ENCODE measurements at regions not wholly inside any gene's neighbourhood (a gene's known extent, or its start where the extent isn't known, plus 50 kb on each side); places are given as distances from the start of the nearest gene placed in this dataset.

DNA sequence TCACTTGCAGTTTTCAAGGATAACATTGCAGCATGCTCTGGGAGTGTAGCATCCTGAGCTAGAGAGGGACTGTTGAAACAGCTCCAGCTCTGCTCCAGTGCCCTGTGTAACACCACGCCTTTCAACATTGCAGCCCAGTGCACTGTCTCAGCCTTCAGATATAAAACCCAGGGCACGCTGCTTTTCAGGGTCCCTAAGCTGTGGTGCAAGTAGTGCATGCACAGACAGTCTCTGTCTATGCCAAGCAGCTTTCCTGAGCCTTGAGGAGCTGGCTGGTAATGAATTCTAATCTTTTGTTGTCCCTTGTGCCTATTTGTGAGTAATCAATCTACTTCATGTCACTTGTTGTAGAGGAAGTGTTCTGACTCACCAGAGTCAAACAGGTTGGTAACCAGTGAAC is 897.0 kb downstream of the ARAP2 start:
- H3K4me2 ChIP-seq (ENCODE audit: insufficient read depth, insufficient read length, low read length): no peak overlapping the region
- DNase-seq: no peak
- no peak overlapping the region for H2BK5ac ChIP-seq (ENCODE audit: insufficient read length, low read length)
- H2BK20ac ChIP-seq (ENCODE audit: low read depth, low read length, poor library complexity, severe bottlenecking): no peak overlapping the region
- no peak overlapping the region for H3K14ac ChIP-seq (ENCODE audit: insufficient read depth, low read length)
- no peak overlapping the region for H4K91ac ChIP-seq (ENCODE audit: insufficient read length, low read depth, low read length)
- no peaks in the 10 kb centered on the region for H3K79me2 ChIP-seq (ENCODE audit: insufficient read depth, low read length)
- H4K8ac ChIP-seq (replicated peaks; ENCODE audit: insufficient read length, low read depth, low read length): no peak overlapping the region
- no peak overlapping the region for H2BK12ac ChIP-seq (ENCODE audit: insufficient read length, low read depth, low read length)
- no peak overlapping the region for H3K18ac ChIP-seq (ENCODE audit: insufficient read length, low read depth, low read length)
- no peaks in the 10 kb centered on the region for H3K23me2 ChIP-seq (ENCODE audit: insufficient read length, low read depth, low read length, poor library complexity, severe bottlenecking)
- no peaks in the 10 kb centered on the region for H3K79me1 ChIP-seq (ENCODE audit: insufficient read depth, low read depth, low read length, poor library complexity, severe bottlenecking)
- H3K27ac ChIP-seq (ENCODE audit: insufficient read length, low read depth, low read length): no peak overlapping the region
- H3K23ac ChIP-seq (ENCODE audit: insufficient read length, low read depth, low read length): no peak overlapping the region
- no peaks in the 10 kb centered on the region for H3K4me1 ChIP-seq (ENCODE audit: insufficient read depth, low read length)
- TF ChIP-seq, protein P1, sequence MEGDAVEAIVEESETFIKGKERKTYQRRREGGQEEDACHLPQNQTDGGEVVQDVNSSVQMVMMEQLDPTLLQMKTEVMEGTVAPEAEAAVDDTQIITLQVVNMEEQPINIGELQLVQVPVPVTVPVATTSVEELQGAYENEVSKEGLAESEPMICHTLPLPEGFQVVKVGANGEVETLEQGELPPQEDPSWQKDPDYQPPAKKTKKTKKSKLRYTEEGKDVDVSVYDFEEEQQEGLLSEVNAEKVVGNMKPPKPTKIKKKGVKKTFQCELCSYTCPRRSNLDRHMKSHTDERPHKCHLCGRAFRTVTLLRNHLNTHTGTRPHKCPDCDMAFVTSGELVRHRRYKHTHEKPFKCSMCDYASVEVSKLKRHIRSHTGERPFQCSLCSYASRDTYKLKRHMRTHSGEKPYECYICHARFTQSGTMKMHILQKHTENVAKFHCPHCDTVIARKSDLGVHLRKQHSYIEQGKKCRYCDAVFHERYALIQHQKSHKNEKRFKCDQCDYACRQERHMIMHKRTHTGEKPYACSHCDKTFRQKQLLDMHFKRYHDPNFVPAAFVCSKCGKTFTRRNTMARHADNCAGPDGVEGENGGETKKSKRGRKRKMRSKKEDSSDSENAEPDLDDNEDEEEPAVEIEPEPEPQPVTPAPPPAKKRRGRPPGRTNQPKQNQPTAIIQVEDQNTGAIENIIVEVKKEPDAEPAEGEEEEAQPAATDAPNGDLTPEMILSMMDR (conservative IDR thresholded peaks at IDR 0.05): no peak
- H3K4ac ChIP-seq (ENCODE audit: low read depth, low read length): no peak overlapping the region
- Mint-ChIP-seq H3K27me3 (ENCODE audit: low read depth) (no peaks in the 10 kb centered on the region), H3K4me3 (no peak overlapping the region), H3K4me1 (no peaks in the 10 kb centered on the region), H3K9me3 (peaks cover 33 to 39% of the 10 kb centered on the region in 2 experiments), H3K27ac (no peak overlapping the region), H3K36me3 (ENCODE audit: insufficient read depth in 1 of 3, low read depth in 3 of 3) (peaks cover 17 to 40% (median 18%) of the 10 kb centered on the region in 3 experiments)
- H4K20me1 ChIP-seq (ENCODE audit: control insufficient read depth, insufficient read depth, insufficient read length): no peaks in the 10 kb centered on the region
- no peaks in the 10 kb centered on the region for H3K27me3 ChIP-seq (ENCODE audit: insufficient read depth, low read length)
- H2BK120ac ChIP-seq (ENCODE audit: low read depth, low read length, poor library complexity, severe bottlenecking): no peak overlapping the region
- peaks cover 4% of the 10 kb centered on the region for H3K9me3 ChIP-seq (ENCODE audit: control insufficient read depth, low read depth, low read length)
- no peak overlapping the region for H2BK15ac ChIP-seq (ENCODE audit: low read depth, low read length)
- H2AK5ac ChIP-seq (ENCODE audit: insufficient read length, low read length): no peak overlapping the region
- H3K9ac ChIP-seq (ENCODE audit: extremely low read depth, insufficient read length, low read length): no peak overlapping the region
- H4K5ac ChIP-seq (ENCODE audit: insufficient read length, low read depth, low read length): no peak overlapping the region
- WGBS (ENCODE audit: extremely low coverage, insufficient read length, low lambda C conversion rate): no CpG with 5 or more reads among the region's 2 CpGs
- H2AFZ ChIP-seq (ENCODE audit: low read length): no peak overlapping the region
- H3K56ac ChIP-seq (ENCODE audit: insufficient read length, low read depth, low read length): no peak overlapping the region
- no peak overlapping the region for H3T11ph ChIP-seq (ENCODE audit: low read length)

Measured in H9 (cell line).